Activated CD8-positive, alpha-beta memory T cell treated with anti-CD3 and anti-CD28 coated beads for 4 hours (primary cell): ENCODE measurements at regions not wholly inside any gene's neighbourhood (a gene's known extent, or its start where the extent isn't known, plus 50 kb on each side); places are given as distances from the start of the nearest gene placed in this dataset.

Experiments used
- DNase-seq, 2 donors: peaks; one replicate each; pipeline ENCODE4 v3.0.0-alpha.2; 2020; ENCODE audit warnings: low read depth in 2 of 2

DNA sequence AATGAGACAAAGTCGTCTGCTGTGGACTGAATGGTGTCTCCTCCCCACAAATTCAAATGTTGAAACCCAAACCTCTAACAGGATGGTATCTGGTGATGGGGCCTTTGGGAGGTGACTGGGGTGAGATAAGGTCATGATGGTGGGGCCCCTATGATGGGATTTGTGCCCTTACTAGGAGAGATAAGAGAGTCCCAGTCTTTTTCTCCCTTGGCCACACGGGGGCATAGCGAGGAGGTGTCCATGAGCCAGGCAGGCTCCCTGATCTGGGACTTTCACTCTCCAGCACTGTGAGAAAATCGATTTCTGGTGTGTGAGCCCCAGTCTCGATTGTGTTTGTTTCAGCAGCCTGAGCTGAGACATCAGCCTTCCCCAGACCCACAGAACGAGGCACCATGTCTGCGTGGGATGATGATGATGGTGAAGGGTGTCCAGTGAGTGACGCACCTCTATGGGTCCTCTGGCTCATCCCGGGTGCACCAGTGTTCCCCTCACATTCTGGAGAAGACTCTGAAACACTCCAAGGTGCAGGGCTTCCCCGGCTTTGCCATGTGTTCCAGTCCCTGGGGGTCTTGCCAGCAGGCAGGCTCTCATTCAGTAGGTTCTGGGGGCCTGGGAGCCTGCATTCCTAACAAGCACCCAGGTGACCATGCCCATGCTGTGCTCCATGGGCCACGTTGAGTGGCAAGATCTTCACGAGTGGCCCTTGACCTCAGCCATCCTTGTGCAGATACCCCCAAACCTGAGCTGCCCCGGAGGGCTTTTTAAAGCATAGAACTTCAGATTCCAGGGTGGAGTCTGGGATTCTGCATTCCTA lies 363.0 kb downstream of the CTTN start:
- DNase-seq = no peak

DNA sequence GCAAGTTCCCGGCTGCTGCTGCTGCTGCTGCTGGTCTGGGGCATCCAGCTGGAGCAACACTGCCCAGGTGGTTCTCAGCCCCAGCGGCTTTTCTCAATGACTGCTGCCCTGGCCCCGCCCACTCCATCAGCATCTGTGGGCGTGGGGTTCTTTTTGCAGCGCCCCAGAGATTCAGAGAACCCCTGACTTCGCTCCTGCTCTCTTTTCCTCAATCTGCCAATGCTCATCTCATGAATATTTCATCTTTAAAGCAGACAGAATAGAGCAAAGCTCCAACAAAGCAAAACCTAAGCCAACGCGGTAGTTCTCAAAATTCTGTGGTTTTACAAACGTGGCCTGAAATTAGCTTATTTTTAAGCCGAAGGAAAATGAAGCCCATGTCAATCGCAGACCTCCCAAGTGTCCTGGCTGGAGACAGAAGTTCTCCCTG lies 363.6 kb downstream of the CTTN start:
- DNase-seq = no peak

DNA sequence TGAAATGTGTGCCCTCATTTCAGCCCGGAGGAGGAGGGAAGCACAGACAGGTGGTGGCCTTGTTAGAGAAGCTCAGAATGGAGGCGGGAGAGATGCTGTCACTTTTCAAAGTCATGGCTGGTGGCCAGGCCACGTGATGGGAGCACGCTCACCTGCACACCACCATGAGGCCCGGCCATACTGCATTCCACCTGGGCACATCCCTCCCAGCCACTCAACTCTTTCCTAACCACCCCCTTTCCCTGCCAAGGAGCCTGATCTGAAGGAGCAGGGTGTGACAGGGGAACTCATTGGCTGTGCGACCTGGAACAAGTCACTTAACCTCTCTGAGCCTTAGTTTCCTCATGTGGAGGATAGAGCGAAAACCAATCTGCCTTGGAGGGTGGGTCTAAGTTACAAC lies 364.5 kb downstream of the CTTN start:
- no peak for DNase-seq

DNA sequence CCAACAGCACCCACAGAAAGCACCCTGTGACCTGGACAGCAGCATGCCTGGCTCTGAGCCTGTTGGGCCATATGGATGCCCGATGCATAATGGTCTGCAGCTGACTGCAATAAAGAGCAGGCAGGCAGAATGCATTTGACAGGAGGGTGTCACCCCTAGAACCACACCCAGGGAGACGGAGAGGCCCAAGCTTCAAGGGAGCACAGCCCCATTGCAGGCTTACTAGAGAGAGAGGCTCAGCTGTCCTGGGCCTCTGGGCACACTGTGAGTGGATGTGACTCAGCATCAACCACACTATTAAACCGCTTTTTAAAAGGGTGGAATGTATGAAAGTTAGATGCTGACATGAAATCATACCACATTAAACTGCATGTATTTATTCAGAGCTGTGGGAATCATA lies 365.3 kb downstream of the CTTN start:
- DNase-seq = no peak

DNA sequence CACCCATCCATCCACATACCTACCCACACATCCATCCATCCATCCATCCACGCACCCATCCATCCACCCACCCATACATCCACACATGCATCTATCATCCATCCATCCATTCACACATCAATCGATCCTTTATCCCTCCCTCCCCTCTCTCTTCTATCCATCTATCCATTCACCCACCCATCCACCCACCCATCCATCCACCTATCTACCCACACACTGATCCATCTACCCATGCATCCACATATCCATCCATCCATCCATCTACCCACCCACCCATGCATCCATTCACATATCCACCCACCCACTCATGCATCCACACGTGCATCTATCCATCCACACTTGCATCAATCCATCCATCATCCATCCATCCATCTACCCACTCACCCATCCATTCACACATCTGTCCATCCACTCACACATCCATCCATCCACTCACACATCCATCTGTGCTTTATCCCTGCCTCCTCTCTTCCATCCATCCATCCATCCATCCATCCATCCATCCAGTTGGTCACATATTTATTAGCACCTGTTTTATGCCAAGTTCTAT lies 366.1 kb downstream of the CTTN start:
- DNase-seq = no peak

DNA sequence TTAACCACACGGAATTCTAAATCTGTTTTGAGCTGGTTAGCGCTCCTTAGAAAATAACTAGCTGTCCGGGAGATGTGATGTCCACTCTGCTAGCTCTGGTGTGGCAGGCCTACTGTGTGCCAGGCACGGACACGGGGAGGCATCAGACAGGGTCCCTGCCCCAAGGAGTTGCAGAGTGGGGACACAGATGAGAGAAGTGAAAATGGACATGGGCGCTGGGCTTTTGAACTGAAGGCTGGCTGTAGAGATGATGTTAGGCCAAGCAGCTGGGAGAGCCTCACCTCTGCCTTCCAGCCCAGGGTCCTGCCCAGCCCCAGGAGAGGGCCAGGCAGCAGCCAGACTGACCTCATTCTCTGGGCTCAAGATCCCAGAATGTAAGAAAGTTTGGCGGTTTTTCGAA lies 368.6 kb downstream of the CTTN start:
- DNase-seq = no peak

DNA sequence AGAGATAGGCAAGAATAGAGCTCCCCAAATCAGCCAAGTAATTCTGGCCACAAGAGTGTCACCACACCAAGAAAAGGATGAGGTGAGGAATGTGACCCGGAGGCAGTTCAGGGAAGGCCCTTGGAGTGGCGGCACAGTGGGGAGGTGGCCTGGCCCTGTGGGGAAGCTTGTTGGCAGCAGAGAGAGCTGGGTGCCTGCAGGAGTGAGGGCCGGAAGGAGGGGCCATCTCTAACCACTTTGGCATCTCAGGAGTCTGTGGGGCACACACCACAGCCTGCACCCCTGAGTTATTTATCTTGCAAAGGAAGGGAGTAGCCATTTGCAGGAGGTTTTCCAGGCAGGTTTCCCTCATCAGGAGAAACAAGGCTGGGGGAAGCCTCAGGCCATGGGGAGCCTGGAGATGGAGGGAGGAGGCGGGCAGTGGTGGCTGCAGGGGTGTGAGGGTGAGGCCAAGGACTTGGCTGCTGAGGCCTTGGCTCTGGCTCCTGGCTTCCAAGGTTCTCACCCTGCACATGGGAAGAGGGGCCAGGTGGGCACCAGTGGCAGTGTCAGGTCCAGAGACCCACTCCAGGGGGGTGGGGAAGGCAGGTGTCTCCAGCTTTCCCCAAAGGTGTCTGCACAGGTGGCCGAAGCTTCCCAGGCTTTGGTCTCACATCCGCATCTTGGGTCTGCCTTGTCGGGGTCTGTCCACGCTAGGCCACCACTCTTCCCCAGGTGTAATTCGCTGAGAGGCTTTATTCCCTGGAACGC lies 370.2 kb downstream of the CTTN start:
- no peak for DNase-seq

DNA sequence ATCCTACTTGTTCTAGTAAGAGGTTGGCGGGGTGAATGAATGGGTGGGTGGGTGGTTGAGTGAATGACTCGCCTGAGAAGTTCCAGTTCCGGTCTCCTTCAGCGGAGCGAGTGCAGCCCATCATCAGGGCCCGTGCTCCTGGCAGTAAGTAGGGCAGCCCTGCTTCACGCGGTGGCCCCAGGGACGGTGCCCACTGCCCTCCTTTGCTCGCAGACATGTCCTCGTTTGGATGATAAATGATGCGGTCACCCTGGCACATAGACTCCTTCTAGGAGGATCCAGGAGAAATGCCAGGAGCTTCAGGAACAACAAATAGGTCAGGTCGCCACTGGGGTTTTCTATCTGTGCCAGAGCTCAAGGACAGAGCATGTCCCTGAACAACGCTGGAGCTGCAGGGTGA lies 370.8 kb downstream of the CTTN start:
- DNase-seq = no peak

DNA sequence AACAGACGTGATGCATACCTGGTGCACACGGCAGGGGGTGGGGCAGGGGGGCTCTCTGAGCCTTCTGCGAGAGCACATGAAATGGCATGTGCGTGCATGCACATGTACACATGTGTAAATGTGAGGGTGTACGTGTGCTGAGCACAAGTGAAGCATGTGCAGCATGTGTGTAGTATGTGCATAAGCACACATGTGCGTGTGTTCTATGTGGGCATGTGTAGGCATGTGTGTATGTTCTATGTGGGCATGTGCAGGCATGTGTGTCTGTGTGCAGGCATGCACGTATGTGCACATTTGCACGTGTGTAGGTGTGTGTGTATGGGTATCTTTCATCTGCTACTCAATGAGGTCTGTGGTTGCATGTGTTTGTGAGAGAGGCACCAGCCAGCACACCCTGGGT lies 371.2 kb downstream of the CTTN start:
- DNase-seq = no peak

DNA sequence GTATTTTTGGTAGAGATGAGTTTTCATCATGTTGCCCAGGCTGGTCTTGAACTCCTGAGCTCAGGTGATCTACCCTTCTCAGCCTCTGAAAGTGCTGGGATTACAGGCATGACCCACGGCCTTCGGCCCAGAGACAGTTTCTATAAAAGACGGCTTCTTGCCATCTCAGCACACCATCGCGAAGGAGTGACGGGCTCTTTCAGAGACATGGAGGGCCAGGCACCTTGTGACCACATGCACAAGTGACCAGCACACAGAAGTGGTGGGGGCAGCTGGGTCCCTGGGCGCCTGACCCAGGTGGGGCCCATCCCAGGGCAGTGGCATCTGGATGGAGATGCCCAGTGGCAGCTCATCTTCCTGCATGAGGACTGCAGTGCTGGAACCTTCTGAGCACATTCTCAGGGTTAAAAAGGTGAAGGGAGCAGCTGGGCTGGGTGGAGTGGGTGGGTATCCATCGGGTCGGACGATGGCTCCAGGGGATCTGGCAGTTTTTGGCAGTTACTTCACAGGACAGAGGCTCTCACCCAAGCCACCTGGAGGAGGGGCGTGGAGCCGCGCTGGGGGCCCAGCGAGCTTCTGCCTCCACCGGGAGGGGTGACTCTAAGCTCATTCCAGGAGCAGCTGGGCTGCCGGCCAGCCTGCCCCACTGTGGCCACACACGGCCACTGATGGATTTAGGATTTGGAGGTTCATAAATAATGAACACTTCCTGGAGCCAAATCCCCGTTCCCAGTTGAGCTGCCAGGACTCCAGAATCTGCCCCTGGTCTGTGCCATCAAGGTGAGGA lies 373.0 kb downstream of the CTTN start:
- no peak for DNase-seq

DNA sequence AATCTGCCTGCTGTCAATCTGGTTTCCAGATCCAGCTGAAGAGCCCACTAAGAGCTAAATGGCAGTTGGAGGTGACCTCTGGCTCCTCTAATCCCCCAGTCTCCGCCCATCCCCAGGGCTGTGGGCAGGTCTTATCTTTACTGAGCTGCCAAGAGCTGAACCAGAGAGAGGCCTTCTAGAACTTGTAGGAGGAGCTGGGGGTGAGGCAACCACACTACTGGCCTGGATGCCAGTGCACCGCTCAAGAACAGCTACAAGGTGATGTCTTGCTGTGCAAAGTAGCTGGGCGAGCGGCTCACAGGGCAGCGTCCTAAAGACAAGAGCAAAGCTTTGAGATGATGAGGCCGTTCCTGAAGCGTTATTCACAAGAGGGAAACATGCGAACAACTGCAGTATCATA lies 374.6 kb downstream of the CTTN start:
- DNase-seq = no peak

DNA sequence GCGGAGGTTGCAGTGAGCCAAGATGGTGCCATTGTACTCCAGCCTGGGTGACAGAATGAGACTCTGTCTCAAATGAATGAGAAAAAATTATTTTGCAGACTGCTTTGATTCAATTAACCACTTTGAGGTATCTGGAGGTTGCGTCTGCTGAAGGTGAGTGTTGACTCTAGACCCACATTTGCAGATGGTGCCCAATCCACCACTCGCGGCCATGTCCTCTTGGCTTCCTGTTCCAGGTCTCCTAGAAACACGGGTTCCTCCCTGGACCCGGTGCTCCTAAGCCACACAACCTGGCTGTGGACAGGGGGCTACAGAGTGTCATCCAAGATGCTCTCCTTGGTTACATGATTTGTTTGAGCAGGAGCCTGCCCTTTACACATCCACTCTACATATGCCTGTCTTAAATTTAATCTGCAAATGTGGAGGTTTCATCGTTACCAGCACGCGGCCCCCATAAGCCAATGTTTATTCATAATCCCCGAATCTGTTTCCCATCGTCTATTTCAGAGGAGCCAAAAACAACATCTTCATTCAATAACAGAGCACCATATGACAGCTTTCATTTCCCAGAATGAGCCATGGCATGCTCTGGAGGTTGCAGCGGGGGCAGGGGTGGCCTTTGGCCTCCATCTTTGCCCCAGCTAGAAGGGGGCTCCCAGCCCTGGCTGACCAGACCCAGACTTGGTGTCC lies 377.2 kb downstream of the CTTN start:
- no peak for DNase-seq

DNA sequence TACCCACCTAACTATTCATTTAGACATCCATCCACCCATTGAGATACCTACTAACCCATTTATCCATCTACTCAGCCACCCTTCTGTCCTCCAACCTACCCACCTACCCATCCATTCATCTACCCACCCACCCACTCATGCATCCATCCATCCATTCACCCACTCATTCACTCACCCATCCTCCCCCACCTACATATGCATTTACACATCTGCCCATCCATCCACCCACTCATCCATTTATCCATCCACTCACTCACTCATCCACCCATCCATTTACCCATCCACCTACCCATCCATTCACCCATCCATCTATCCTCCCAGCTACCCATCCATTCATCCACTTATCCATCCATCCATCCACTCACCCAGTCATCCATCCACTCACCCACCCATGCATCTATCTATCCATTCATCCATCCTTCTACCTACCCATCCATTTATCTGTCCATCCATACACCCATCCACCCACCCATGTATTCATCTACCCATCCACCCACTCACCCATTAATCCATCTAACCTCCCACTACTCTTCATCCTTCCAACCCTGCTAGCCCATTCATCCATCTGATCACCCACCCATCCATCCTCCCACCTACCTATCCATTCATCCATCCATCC lies 378.7 kb downstream of the CTTN start:
- DNase-seq = no peak

DNA sequence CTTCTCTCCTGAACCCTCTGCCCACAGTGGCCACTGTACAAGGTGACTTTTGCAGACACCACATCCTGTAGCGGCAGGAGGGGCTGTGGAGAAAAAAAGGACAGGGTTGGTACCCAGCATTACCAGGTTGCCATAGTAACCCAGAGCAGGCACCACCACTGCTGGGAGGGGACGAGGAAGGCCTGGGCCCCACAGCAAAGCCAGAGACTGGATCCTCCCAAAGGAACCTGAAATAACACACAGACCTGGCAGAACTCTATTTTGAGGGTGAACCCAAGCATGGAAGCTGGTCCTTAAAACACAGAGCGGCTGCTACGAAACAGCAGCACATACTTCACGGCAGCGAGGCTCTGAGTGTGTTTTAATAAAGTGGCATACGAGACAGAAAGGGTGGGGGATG lies 380.6 kb downstream of the CTTN start:
- DNase-seq = no peak

DNA sequence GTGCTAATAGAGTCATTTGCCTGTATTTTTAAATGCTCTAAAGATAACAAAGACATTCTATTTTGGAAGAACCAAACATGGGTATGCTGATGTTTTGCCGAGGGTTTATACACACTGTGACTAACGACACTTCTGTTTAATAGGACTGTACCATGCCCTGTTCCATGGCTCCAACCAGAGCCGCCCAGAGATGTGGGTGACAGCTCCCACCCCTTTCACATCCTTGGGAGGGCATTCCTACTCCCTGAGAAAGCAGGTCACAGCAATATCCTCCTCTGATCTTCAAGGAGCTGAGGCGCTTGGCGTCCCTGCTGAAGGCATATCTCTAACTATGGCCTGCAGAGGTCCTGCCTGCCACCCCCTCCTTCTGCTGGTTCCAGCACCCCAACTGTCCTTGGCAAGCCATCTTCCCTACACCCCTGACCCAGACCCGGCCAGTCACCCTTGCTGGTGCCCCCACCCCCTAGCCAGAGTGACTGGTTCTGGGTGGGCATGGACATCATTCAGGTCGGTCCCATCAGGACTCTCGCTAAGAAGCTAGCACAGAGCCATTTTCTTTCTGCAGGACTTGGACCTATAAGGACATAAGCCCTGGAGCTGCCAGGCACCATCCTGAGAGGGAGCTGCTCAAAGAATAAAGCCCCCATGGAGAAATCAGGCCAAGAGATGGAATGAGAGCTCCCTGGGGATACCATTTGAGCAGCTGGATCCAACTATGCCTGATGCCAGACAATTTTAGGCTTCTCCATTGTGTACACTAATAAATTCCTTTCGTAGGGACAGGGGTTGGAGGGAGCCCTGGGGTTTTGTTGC lies 381.3 kb downstream of the CTTN start:
- no peak for DNase-seq

DNA sequence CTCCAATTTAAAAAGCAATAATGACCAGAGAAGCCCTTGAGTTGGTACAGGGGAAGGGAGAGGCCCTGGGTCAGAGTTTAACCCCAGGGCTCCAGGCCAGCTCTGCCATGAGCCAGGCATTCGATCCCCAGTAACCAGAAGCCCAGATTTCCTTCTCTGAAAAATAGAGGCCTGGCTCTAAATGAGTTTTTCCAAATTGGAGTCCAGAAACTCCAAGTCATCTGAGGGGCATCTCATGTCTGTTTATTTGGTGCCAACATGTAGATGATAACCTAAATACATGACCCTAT lies 381.9 kb downstream of the CTTN start:
- DNase-seq = no peak

DNA sequence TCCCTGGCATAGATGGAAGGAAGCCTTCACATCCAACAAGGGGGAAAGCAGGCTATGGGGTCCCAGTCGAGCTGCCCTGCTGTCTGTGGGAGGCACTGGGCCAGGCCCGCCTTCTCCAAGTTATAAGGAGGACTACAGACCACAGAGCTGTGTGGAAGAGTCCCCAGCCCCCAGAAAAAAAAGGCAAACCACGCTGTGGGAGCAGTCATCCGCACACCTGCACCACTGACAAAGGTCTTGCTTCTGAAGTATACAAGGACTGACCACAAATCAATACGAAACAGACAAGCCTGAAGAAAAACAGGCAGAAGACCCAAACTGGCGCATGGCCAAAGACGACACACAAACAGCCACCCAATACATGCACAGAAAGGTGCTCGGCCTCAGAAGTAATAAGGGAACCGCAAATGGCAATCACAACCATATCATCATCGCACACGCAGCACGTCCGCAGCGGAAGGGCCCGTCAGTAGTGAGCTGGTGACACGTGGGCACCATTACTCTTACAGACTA lies 384.1 kb downstream of the CTTN start:
- DNase-seq = no peak

DNA sequence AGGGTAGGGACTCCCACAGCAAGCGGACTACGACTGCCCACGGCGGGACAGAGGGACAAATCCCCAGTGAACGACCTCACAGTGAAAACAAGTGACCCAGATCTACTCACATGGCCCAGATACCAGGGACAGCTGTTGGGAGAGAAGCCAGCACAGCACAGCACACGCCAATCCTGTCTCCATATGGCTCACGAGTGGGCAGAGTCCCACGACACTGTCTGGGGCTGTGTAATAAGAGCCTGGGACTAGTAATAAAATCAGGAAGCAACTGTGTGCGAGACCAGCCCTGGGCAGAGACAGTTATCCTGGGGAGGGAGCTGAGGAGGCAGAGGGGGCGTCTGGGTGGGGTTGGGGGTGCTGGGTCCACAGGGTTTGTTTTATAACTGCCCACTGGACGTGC lies 385.0 kb downstream of the CTTN start:
- no peak for DNase-seq

DNA sequence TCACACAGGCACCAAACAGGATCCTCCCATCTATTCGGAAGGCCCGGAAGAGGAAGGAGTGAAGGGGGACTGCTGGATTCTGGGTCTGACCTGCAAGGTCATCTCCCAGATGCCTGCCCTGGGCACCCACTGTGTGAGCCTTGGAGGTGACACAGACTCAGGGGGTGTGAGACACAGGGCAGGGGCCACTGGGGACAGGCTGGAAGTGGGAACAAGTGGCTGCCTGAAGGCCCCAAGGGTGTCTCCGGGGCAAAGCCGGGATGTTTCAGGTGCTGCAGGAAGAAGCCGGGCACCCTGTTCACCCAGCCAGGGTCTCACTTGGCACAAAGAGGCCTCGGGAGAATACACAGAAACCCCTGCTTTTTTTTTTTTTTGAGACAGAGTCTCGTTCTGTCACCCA lies 385.5 kb downstream of the CTTN start:
- DNase-seq = no peak

DNA sequence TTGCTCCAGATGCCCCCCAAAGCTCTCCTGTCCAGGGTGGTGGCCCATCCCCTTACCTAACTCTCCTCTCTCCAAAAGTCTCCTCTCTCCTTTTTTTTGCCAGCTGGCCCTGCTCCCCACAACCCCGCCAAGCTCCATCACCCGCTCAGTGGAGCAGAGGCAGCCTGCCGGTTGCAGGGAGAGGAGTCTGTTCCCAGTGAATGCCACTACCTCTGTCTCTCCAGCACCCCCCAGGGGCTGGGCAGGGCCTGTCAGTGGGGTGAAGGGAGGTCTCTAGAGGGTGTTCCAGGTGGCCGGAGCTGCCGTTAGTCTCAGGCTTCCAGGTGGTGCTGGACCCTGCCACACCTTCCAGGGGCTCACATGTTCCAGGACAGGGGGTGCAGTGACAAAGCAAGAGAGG lies 387.0 kb downstream of the CTTN start:
- no peak for DNase-seq
